HG02981 (cell line): ENCODE measurements at regions not wholly inside any gene's neighbourhood (a gene's known extent, or its start where the extent isn't known, plus 50 kb on each side); places are given as distances from the start of the nearest gene placed in this dataset.
"Not testable (repeated sequence)": the region's sequence is repeated elsewhere in the genome, so short reads cannot be mapped to it uniquely, and the experiment has no call there.

ENCODE experiments used
- ATAC-seq: cut with Tn5 transposase; IDR thresholded peaks from one replicate; pipeline ENCODE4 v1.9.1; 2021; ENCODE audit warnings: mild to moderate bottlenecking, moderate library complexity; ENCODE audit not compliant: unreplicated experiment

DNA sequence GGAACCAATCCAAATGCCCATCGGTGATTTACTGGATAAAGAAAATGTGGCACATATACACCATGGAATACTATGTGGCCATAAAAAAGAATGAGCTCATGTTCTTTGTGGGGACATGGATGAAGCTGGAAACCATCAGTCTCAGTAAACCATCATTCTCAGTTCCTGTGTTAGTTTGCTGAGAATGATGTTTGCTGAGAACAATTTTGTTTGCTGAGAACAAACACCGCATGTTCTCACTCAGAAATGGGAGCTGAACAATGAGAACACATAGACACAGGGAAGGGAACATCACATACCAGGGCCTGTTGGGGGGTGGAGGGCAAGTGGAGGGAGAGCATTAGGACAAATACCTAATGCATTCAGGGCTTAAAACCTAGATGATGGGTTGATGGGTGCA, 185.5 kb downstream of the ANXA1 start:
- not testable (repeated sequence) for ATAC-seq

DNA sequence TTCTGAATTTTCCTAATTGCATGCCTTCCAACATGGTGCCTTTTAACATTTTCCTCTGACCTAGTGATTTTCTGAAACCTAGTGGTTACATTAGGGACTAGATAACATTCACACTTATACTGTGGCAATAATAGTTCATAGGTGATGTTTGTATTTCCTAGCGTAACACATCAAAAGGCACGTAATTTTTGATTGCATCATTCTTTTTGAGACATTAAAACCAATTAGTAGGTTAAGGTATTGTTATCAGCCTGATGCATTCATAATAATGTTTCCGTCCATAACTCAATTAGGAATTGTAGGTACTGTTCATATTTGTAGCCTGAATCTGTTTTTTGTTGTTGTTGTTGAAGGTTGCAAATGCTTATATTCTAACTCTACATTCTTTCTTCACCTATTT, 192.4 kb downstream of the ANXA1 start:
- no peak for ATAC-seq

DNA sequence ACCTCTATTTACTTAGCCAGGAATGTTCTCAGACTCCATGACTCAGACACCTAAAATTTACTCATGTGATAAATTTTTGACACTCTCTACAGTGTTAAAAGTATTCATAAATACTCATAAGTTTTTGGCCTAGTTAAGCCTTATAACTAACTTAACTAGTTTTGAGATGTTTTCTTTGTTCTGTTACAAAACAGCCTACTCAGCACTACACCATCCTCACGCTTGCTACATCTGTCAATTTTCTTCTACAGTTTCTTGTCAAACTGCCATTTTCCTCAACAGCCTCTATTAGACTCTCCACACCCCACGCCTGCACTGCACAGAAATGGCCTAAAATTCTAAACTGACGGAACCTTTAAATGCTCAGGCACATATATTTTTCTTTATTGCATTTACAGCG, 195.5 kb downstream of the ANXA1 start:
- ATAC-seq: no peak

DNA sequence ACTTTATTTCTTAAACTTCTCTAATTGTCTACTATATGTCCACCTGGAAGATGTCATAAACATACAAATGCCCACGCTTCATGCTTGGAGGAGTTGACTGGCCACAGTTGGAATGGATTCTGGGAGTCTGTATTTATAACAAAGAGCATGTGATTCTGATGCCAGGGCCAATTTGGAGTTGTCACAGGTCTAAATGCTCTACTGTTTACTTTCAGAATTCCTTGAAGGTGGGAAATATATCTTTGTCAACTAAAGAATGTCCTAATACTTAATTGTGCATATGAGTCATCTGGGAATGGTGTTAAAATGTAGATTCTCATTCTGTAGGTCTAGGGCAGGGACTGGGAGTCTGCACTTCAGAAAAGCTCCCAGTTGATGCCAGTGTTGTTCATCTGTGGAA, 196.1 kb downstream of the ANXA1 start:
- ATAC-seq: no peak

DNA sequence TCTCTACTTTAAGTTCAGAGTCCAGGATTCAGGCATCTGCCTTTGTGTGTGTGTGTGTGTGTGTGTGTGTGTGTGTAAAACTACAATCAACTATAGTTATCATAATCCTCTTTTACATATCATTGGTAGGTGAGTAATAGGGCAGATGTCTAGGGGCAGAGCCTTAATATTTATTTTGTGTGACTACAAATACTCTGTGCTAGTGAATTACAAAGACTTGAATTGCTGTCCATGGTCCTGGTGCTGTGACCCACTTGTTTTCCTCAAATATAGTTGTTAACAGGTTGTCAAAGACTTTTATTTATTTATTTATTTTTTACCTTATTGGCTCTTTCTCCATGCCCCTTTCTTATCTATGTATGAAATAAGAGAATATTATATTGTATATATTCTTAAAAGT, 196.8 kb downstream of the ANXA1 start:
- ATAC-seq: no peak

DNA sequence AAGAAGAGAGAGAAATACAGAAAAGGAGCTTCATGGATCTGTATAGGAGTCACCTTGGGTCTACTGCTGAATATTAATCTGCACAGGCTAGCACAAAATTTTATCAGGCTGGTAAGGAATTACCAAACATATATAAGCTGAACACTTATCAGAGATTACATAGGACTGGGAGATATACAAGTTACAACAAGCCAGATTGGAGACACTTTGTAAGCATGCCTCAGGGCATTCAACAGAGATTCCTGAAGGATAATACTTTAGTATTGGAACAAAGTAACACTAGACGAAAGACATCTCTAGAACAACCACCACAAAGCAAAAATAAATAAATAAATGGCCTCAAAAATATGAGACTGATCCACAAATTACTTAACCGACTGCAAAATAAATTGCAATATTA, 197.8 kb downstream of the ANXA1 start:
- no peak for ATAC-seq

DNA sequence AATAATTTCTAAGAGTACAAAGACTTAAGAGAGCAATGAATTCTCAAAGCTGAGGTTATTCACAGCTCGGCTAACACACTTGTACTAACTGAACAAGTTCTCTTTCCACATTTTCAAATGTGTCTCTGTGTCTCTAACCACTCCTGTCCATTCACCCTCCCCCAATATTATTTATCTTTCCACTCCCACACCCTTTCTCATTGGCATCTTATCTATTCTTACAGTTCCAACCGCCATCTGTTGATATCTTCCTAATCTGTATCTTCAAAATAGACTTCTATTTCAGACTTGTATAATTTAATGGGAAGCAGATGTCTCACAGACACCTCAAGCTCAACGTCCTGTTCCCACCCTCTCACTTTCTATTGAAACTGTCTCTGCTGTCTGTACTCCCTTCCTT, 205.9 kb downstream of the ANXA1 start:
- no peak for ATAC-seq

DNA sequence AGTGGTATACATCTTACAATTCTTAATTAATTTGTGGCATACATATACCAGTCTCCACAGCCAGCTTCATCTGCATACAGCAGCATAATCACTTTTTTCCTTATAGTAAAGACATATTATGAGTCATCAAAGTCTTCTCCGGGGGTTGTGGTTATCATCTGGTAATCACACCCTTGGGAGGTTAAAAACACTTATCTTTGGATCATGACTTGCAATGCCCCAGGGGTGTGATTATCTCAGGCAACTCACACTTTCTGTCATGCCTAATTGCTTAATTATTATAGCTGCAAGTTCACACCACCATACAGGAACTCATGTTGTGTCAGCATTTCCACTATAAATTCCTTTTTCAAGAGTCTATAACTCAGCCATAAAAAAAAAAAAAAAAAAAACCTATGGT, 218.4 kb downstream of the ANXA1 start:
- ATAC-seq: no peak

DNA sequence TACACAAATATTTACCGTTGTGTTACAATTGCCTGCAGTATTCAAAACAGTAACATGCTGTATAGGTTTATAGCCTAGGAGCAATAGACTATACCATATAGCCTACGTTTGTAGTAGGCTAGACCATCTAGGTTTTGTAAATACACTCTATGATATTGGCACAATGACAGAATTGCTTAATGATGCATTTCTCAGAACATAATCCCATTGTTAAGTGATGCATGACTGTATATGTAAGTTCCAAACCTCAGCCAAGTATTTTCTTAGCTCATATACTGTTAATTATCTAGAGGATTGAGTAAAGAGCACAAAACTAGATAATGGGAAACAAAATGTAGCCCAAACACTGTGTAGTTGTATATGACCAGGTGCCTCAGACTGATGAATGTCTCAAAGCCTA, 220.1 kb downstream of the ANXA1 start:
- no peak for ATAC-seq

DNA sequence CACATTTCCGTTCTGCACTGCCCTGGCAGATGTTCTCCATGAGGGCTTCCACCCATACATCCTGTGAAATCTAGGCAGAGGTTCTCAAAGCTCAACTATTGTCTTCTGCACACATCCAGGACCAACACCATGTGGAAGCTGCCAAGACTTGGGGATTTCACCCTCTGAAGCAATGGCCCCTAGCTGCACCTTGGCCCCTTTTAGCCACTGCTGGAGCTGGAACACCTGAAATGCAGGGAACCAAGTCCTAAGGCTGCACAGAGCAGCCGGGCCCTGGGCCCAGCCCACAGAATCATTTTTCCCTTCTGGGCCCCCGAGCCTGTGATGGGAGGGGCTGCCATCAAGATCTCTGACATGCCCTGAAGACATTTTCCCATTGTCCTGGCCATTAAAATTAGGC, 228.7 kb downstream of the ANXA1 start:
- no peak for ATAC-seq

DNA sequence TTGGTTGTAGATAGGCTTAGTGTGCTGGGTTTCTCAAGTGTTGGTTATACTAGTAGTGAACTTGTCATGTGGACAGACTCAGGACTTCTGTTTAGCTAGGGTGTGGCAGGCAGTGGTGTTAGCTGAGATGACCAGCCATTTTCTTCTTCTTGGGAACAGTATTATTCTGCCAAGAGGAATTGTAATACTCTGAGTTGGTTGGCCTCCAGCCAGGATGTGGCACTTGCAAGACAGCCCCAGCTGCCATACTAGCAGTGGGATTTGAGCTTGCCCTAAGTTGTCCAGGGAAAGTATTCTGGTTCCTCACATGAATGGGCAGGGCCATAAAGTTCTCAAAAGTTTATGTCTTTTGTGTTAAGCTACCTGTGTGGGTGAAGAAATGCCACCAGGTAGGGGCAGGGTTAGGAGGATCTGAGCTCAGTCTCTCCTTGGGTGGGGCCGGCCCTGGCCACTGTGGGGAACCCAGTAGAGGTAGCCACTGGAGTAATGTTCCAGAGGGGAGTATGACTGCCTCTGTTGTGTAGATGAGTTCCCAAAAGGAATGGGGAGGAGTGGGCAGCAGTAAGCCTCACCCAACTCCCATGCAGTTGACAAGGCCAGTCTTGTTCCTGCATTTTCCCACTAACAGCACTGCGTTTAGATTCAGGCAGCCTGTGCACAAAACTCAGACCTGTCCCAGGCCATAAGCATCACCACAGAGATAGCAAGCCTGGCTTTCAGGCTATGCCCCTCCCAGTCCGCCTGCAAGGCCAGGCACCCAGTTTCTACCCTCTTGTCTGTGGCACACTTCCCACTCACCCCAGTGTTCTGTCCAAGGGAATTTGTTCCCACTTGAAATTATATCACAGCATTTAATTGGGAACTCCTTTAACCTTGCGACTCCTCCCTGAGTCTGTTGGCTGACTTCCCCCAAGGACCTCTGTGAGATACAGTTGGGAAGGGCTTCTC, 250.7 kb downstream of the ANXA1 start:
- ATAC-seq: no peak

DNA sequence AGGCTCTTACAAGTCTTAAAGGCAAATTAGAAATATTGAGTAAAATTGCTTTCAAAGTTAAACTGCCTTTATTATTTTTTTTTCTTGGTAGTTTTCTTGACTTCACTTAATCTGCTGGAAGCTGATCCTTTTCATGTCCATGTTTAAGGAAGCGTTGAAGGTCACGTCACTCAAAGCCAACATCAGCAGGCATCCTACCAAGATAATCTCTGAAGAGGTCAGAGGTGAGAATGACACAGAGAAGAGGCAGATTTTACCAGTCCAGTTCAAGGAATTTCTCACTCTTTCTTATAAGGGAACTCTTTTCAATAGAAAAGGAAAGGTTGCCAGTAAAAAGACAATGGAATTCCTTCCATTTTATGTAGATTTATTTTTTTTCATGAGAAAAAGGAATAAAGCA, 259.8 kb downstream of the ANXA1 start:
- ATAC-seq: no peak

DNA sequence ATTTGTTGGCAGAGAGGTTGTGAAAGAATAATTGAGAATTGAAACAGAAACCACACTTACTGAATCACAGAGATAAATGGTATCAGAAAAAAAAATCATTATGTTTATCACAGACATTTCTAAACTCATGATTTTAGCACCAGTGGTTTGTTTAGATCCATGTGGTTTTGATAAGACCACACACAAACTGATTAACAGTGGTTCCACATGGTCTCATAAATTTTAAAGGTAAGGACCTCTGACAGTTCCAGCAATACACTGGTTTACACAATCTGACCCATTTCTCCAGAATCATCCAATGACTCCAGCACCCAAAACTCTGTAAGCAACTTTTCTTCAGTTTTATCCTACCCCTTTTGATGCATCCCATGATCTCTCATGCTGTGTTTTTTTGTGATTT, 261.2 kb downstream of the ANXA1 start:
- ATAC-seq: no peak

DNA sequence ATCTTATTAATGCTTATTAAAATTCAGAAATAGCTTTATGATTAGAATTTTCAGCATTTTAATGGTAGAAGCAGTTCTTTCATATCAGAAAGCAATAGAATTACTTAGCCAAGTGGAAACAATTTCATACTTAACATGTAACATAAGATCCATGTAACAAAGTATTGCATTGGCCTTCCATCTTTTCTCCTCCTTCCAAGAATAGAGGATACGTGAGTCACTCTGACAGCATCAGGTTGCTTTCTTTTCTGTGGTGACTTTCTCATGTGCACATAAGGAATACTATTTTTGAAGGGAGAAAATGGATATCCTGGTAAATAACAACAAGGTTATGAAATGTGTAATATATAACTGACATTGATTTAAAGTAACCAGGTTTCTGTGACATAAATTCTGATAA, 272.2 kb downstream of the ANXA1 start:
- ATAC-seq: no peak

DNA sequence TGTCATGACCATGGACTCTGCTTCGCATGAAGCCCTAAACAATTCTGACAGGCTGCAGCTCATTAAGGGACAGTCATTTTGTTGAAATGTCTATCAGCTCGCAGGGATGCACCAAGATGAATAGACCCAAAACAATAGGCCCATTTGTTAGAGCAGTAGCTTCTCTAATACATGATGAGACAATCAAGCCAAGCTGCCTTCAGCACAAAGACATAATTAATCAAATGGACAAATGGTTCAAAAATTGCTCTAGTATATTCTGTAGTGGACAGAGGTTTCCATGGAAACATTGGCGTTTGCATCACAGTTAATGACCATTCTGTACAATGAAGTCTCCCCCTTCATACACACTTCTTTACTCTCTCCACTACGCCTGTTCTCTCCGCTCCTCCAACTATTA, 274.6 kb downstream of the ANXA1 start:
- no peak for ATAC-seq

DNA sequence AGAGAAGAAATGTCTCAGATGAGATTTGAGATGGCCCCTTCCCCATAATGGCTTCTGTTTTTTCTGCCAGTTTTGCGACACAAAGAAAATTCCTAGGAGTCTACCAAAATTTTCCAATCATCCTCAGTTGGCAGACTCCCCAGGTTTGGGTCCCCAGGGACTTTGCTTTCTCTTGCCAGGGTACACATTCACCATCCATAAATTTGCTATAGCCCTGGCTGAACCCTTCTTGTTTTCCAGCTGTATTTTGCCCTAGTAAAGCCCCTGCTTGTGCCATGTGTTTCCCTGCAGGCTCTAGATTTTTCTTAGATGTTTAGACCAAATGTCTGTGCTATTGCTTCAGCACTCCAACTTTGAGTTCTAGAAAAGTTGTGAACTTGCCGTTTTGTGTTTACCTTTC, 283.2 kb downstream of the ANXA1 start:
- ATAC-seq: no peak

DNA sequence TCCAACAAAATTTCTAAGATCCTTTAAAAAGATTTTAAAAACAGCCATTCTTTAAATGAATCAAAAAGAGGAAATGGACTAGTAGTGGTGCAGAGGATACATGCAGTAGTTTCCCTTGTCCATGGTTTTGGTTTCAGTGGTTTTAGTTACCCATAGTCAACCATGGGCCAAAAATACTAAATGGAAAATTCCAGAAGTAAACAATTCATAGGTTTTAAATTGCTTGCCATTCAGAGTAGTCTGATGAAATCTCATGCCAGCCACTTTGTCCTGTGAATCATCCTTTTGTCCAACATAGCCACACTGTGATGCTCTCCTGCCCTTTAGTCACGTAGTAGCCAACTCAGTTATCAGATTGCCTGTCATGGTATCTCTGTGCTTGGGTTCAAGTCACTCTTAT, 286.1 kb downstream of the ANXA1 start:
- peak; percentile 85 for ATAC-seq

DNA sequence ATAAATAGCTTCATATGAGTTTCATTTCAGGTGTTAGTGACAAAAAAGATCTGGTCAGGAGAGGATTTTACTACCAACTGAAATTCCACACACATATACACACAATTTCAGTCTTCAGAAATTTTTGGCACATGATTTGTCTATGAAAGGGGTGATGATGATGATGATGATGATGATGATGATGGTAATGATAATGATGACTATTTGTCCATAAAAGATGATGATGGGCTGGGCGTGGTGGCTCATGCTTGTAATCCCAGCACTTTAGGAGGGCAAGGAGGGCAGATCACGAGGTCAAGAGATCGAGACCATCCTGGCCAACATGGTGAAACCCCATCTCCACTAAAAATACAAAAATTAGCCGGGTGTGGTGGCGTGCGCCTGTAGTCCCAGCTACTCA, 288.2 kb downstream of the ANXA1 start:
- not testable (repeated sequence) for ATAC-seq

DNA sequence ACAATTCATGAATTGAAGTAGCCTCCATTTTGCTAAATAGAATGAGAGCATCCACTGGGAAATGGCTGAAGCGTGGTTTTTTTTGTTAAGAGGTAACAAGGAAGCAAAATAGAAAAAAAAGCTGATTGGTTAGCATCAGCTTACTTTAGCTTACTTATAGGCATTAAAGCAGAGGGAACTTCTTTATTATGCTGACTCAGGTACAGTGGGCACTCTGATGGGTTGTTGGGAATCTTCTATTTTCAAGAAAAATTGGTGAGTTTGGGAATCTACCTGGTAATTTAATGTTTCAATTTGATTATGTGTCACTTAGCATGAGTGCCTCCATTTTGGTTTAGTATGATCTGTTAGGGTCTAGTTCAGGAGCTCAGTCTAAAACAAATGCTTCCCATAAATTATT, 289.6 kb downstream of the ANXA1 start:
- no peak for ATAC-seq

DNA sequence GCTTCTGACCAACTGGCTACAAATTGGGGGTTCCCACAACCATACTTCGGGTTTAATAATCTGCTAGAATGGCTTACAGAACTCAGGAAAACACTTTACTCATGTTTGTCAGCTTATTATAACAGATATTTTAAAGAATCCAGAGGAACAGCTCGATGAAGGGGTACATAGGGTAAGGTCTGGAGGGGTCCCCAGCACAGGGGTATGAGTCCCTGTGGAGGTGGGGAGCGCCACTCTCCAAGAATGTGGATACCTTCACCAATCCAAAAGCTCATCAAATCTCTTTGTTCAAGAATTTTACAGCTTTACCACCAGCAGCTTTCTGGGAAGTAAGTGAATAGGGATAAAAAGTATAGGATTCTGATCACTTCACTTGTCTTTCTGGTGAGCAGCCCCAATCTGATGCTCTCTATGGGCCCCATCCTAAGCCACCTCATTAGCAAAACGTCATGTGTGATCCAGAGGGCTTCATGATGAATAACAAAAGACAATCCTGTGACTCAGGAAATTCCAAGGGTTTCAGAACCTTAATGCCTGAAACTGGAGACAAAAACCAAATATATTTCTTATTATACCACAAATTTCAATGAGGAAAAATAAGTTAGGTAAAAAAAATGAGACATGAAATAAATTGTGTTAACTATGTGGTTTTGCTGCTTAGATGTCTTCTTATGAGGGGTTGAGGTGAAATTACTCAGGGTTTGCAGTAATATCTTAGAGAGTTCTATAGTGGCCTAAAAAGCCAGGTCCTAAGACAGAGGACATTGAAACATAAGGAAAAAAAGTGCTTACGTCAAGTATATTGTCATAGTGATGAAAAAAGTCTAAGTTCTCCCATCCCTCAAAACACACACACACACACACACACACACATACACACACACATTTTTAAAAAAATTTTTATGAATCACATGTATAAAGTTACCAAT, 290.5 kb downstream of the ANXA1 start:
- ATAC-seq: no peak

DNA sequence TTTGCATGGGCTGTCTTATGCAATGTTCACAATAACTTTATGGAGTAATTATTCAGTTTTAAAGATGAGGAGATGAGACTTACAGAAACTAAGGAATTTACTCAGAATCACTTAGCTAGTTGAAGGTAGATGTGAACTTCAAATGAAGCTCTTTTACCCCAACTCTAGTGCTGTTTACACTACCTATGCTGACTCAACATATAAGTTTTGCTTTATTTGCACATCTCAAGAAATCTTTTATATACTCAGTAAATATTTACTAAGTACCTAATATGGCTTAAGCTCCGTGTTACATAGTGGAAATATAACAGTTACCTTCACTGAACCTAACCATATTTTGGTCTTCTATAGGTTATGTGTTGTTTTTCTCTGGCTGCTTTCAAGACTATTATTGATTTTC, 293.2 kb downstream of the ANXA1 start:
- no peak for ATAC-seq

DNA sequence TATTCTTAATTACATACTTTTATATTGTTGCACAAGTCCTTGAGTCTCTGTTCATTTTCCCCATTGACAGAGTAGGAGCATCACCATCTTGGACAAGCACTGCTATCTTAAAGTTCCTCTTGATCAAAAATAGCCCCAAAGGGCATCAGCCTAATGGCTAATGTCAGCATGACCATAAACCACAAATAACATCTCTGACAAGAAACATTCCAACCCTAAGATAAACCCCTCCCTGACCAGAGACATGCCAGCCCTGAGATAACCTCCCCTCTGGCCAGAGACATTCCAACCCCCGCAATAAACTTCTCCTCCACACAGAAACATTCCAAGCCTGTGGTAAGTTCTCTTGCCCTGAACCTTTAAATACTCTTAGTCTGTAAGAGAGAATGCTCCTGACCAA, 293.7 kb downstream of the ANXA1 start:
- not testable (repeated sequence) for ATAC-seq
